Ecto neural progenitor cell (in vitro differentiated cells): ENCODE measurements at regions not wholly inside any gene's neighbourhood (a gene's known extent, or its start where the extent isn't known, plus 50 kb on each side); places are given as distances from the start of the nearest gene placed in this dataset.

Source experiments
- DNase-seq: peaks from one replicate; pipeline ENCODE4 v3.0.0-alpha.2; 2018; ENCODE audit warnings: low spot score

GRCh38 chr4:82076809-82077208 is 297.0 kb downstream of the HNRNPD start:
- DNase-seq: no peak

DNA sequence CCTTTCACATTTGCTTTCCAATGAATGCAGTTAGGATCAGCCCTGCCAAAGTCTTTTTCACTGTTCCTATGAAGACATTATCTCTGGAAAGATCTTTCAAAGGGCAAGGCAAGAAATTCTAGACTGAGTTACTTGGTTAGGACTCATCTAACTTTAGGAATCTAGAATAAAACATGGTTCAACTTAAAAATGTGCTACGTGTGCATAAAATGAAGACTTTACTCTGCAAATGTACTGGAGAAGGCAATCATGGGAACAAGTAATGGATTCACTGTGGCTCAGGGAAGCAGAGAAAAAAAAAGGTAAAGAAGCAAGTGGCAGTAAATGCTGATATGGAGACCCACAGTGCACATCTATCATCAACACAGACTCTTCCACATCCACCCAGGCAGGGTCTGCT is 297.4 kb downstream of the HNRNPD start:
- DNase-seq: no peak

DNA sequence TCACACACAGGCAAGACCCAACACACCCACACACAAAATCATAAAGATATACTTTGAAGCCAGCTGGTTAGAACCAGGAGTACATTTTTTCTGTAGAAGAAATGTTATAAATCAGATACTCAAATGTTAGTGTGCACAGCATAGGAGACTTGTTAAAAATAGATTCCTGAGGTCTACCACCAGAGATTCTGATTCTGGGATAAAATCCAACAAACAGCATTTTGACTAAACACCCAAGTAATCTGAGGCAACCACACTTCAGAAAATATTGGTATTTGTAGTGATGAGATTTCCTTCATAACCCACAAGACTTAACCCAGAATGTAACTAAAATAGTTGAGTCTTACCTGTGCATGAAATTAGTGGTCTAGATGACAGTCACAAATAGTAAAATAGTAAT is 301.8 kb downstream of the HNRNPD start:
- no peak for DNase-seq

GRCh38 chr4:82069883-82070638 is 303.7 kb downstream of the HNRNPD start:
- DNase-seq: no peak

DNA sequence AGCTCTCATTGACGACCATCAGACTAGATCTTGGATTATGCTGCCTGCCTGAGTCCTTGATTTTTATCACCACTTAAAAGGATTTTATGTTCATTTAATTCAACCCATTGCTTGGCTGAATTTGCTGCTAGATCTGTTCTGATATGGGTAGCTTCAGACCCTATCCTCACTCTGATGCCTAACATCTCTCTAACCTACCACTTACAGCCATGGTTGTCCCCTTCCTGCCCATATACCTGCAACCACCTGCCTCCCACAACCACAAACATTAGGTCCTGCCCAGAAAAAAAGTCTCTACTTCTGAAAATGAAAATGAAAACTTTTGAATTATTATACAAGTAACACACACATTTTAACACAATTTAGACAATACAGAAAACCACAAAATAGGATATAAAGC is 310.8 kb downstream of the HNRNPD start:
- no peak for DNase-seq

DNA sequence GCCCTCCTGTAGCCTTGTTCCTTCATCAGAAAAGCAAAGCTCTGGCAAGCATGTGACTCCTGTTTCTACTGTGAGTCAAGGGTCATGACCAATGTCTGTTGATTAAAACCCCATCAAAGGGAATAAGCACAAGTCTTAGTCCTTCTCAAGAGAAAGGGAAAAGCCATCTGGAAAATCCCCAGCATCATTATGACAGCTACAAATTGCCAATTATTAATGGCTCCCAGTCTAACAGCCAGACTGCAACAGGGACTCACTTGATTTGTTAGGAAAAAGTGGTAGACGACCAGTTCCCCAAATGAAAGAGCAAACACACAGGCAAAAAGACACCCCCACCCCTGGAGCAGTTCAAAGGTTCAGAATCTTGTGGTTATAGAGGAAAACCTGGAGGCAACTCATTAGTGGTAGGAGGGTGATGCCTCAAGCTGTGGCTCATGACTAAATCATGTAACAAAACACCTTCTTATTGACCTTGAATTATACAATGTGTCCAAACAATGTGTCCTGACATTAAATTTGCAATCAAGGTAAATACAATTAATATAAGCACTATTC is 315.7 kb downstream of the HNRNPD start:
- no peak for DNase-seq

GRCh38 chr4:82055156-82055555 is 318.6 kb downstream of the HNRNPD start:
- no peak for DNase-seq

DNA sequence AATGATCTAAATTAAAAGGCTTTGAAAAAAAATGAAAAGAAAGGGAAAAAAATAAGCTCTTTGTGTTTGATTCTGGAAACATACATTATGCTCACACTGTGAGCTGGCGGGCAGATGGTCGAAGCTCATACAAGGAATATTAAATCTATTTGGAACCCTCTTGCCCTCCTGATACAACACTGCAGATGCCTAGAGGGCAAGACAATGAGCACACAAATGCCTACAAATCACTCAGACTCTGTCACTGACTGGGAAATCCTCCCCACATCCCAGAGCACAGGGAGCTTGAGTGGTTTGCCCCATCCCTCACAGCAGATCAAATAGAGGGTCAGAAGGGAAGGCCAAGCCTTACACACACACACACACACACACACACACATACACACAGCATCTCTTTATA is 320.4 kb downstream of the HNRNPD start:
- no peak for DNase-seq

DNA sequence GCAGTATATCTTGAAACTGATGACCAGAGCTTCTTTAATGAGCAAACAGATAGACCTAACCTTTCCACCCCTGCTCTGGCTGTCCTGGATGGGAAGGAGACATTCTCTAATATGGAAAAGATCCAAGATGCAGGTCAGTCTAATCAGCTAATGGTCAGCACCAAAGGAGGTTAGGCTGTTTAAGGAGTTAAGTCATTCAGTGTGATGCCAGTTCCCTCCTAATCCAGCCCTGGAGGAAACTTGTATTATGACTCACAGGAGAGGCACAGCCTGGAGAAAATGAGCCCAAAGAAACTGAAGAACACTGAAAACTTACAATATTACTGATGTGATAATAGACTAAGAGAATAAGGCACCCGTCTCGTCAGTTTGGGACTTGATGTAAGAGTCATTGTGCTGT is 323.0 kb downstream of the HNRNPD start:
- no peak for DNase-seq

- no peak for DNase-seq
Observed at GRCh38 chr4:82049294-82049693, 324.5 kb downstream of the HNRNPD start.

DNA sequence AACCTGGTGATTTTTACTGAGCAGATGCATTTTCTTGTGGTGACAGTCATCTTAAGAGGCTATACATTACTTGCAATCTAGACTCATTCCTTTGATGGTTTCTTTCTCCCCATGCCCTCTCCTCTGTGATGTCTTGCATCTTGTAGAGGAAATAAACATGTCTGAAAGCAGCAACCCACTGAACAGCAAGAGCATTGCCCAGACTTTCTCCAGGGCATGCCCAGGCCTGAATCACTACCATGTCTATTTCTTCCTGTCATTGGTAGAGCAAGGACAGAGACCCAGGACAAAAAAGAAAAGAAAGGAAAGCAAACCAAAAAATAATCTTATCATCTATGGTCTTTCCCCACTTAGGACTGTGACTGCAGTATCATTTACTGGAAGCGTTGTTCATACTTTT is 326.1 kb downstream of the HNRNPD start:
- no peak for DNase-seq

DNA sequence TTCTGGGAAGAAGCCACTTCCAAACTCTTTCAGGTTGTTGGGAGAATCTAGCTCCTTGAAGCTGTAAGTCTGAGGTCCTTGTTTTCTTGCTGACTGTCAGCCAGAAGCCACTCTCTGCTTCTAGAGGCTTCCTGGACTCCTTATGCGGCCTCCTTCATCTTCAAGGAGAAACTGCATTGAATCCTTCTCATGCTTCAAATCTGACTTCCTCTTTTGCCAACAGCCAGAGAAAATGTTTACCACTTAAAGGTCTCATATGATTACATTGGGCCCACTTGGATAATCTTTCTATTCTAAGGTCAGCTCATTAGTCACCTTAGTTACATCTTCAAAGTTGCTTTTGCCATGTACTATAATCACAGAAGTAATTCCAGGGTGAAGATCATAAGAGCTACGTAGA is 327.0 kb downstream of the HNRNPD start:
- no peak for DNase-seq

GRCh38 chr4:82045267-82045666 is 328.5 kb downstream of the HNRNPD start:
- DNase-seq: no peak

DNA sequence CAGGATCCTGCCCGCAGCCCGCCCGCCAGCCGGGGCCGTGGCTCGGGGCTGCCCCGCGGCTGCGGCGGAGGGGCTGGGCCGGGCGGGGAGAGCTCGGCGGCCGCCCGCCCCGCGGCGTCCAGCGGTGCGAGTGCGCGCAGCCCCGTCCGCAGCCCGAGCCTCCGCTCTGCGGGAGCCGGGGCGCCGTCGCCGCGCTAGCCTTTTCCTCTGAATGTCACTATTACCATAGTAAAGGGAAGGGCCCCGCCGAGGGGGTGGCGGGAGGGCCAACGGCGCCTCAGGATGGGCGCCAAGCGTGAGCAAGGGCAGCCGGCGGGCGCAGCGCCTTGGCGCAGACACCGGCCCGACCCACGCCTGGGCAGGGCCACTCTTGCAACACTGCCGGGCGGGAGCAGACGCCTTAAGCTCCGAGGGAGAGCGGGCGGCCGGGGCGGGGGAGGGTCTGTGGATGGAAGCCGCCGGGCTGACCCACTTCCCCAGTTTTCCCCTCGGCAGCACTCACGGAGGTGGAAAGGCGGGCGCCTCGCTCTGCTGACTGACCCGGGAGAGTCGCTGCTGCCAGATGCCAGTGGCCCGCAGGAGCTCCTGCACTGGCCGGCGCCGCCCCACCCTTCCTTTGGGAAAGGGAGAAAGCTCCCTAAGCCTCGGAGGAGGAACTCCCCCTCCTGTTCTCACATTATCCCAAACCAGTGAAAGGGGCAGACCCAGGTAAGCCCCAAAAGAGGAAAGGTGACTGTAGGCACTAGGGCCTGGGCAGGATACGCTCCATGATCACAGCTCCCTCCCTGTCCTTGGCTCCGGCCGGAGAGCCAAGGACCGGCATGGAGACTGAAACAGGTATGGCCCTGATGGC is 329.4 kb downstream of the HNRNPD start:
- peak; percentile 83 for DNase-seq

GRCh38 chr4:82043809-82044137 is 330.0 kb downstream of the HNRNPD start:
- no peak for DNase-seq

DNA sequence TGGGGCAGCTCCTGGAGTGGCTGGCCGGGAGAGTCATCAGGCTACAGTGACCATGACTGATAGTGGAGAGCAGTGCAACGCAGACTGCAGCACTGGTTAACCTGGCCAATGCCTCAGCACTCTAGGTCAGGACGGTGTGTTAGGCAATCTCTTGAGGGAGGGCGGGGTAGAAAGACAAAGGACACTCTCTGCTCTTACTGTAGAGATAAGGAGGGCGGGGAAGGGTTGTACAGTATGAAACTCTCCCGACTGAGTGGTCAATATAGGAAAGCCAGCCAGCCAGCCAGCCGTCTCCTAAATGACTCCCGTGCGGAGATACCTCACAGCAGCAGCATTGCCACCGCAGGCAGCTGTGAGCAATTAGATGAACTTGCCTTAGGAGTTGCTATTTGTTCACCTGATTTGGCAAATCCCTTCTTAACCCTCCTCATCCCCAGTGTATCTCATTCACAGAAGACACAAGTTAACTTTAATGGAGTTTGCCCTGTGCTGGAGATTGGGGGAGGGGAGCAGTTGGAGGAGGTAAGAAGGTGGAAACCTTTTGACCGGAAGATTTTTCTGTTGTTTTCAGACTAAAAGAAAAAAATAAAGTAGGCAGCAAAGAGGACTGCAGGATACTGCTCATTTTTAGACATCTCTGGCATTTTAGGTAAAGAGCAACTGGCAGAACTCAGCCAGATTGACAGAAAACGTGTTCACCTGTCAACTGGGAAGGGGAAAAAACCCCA is 330.5 kb downstream of the HNRNPD start:
- peak; percentile 51 for DNase-seq

- no peak for DNase-seq
Observed at GRCh38 chr4:82042042-82042441, 331.7 kb downstream of the HNRNPD start.

DNA sequence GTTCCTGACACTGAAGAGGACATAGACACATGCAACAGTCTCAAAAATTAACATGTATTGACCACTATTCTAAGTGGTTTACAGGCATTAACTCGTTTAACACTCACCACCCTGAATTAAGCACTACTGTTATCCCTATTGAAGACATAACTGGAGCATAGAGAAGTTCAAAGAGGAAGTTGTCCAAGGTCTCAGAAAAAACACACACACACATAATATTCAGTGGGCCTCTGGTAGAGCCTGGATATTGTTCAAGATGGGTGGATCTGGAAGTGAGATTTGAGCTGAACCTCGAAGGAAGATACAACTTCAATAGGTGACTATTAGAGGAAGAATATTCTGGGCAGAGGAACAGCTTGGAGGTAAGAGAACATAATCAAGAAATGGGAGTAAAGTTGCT is 334.9 kb downstream of the HNRNPD start:
- DNase-seq: no peak

- no peak for DNase-seq
Observed at GRCh38 chr4:82036181-82036580, 337.6 kb downstream of the HNRNPD start.

- no peak for DNase-seq
Observed at GRCh38 chr4:82034878-82035277, 338.9 kb downstream of the HNRNPD start.

DNA sequence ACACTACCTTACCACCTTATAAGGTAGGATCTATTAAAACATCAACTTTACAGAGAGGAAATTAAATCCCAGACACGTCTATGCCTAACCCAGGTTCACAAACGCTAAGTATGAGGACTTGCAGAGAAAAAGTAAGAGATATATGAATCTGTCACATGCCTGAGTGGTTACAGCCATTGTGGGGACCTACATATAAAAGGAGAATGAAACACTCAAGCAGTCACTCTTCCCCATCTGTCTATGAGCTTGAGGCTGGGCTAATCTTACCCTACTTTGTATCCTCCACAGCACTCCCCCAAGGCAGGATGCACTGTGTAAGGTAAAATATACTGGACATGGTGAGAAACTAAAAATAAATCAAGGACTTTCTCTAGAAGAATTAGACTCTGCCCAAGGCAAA is 339.9 kb downstream of the HNRNPD start:
- DNase-seq: no peak

DNA sequence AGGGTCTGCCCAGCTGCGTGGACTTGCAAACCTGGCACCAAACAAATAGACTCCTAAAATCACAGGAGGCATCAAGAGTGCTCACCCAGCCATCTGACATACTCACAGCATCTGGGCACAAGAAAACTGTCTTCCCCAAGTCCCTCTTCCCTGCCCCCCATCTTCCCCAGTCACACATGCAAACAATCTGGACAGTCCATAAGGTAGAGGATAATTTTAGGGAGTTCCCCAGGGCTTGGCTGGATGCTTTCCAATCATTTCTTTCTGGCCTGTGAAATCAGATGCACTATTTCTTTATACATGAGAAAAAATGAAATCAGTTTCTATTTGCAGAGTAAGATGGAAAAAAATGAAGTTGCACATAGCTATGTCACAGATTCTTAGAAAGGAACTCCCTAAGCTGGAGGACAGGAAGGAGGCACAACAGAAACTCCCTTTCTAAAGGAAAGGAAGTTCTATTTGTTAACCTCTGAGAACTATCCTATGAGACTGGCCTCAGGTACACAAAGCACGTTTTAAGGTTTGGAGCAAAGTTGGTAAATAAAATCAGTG is 342.3 kb downstream of the HNRNPD start:
- DNase-seq: no peak
